Endothelial cell of umbilical vein (primary cell): ENCODE measurements at regions not wholly inside any gene's neighbourhood (a gene's known extent, or its start where the extent isn't known, plus 50 kb on each side); places are given as distances from the start of the nearest gene placed in this dataset.

Experiments used
- BruUV-seq: library from RNA; stranded (reverse); fragments of 400-500 nt; replicated peaks from 2 replicates; lab custom pipeline; 2021; lab: Mats Ljungman, UMichigan
- CTCF ChIA-PET: fragments of 300-600, 350-600 bp; sonication (Branson Sonifier 250); formaldehyde crosslinking; loops from one replicate; lab custom pipeline; 2021; ENCODE audit warnings: antibody characterized with exemption, inconsistent platforms; lab: Charles Lee
- POLR2A ChIA-PET: fragments of 300-600, 350-600 bp; sonication (Branson Sonifier 250); formaldehyde crosslinking; loops from one replicate; lab custom pipeline; 2021; ENCODE audit warnings: antibody characterized with exemption, inconsistent platforms; lab: Charles Lee
- DNase-seq: peaks from one replicate; pipeline ENCODE4 v3.0.0-alpha.2; 2011; ENCODE audit warnings: low read depth, low spot score
- FAIRE-seq: peaks from 2 replicates; lab custom pipeline; 2011; peaks lifted over from hg19 to GRCh38; lab: Jason Lieb, UNC
- H2AFZ ChIP-seq: 2 replicates; pipeline ENCODE4 v1.6.0; 2012; ENCODE audit warnings: low read depth, low read length, control low read depth, inconsistent platforms
- H3K27ac ChIP-seq: 2 replicates; pipeline ENCODE4 v1.5.1; 2011; ENCODE audit warnings: low read depth, mild to moderate bottlenecking, control low read depth, low read length, moderate library complexity; ENCODE audit not compliant: insufficient read depth
- H3K27me3 ChIP-seq, 2 experiments: 2 replicates each; pipeline versions ENCODE4 v1.6.0 to v1.6.1; 2011; ENCODE audit warnings: low read length in 2 of 2, mixed read lengths in 1 of 2; ENCODE audit not compliant: control insufficient read depth in 2 of 2, insufficient read depth in 2 of 2
- H3K36me3 ChIP-seq, 2 experiments: 2 replicates in 1 of 2; 3 replicates in 1 of 2; pipeline ENCODE4 v1.5.1; 2011; ENCODE audit warnings: low read length in 2 of 2, mild to moderate bottlenecking in 1 of 2, moderate library complexity in 1 of 2; ENCODE audit not compliant: control insufficient read depth in 2 of 2, insufficient read depth in 2 of 2; ENCODE audit errors: extremely low read depth in 1 of 2
- H3K4me1 ChIP-seq: 3 replicates; pipeline ENCODE4 v1.5.1; 2011; ENCODE audit warnings: mild to moderate bottlenecking, low read length; ENCODE audit not compliant: control insufficient read depth, insufficient read depth; ENCODE audit errors: extremely low read depth
- H3K4me2 ChIP-seq: 2 replicates; pipeline ENCODE4 v1.6.1; 2011; ENCODE audit warnings: low read length, control low read depth, mixed read lengths; ENCODE audit not compliant: insufficient read depth
- H3K4me3 ChIP-seq, 3 experiments: fragments of 200-600 bp in 1 of 3; sonication (generic), shearing (Covaris generic) in 1 of 3; replicated peaks in 1 of 3; 2 replicates each; pipeline ENCODE4 v1.5.1; 2011 to 2016; ENCODE audit warnings: control low read depth in 3 of 3, low read length in 3 of 3, mild to moderate bottlenecking in 2 of 3, inconsistent platforms in 1 of 3, low read depth in 1 of 3, moderate library complexity in 1 of 3; ENCODE audit not compliant: insufficient read depth in 1 of 3
- H3K79me2 ChIP-seq: 2 replicates; pipeline ENCODE4 v1.6.0; 2012; ENCODE audit warnings: low read length, inconsistent platforms; ENCODE audit not compliant: control insufficient read depth, insufficient read depth
- H3K9ac ChIP-seq: replicated peaks from 2 replicates; pipeline ENCODE3; 2011; ENCODE audit warnings: low read length, control low read depth; ENCODE audit not compliant: insufficient read depth; ENCODE audit errors: extremely low read depth
- H3K9me1 ChIP-seq: replicated peaks from 3 replicates; pipeline ENCODE4 v1.6.0; 2011; ENCODE audit warnings: mild to moderate bottlenecking, low read length; ENCODE audit not compliant: control insufficient read depth, insufficient read depth; ENCODE audit errors: extremely low read depth
- H3K9me3 ChIP-seq: replicated peaks from 2 replicates; pipeline ENCODE4 v1.5.1; 2012; ENCODE audit warnings: low read length, inconsistent platforms; ENCODE audit not compliant: control insufficient read depth, insufficient read depth
- H4K20me1 ChIP-seq: replicated peaks from 2 replicates; pipeline ENCODE3; 2011; ENCODE audit warnings: mild to moderate bottlenecking, low read length; ENCODE audit not compliant: control insufficient read depth, insufficient read depth; ENCODE audit errors: extremely low read depth
- CTCF ChIP-seq, 2 donors: IDR thresholded peaks; 1 replicate in 1 of 2; 2 replicates in 1 of 2; pipeline ENCODE4 v1.5.1; 2011; ENCODE audit warnings: low read length in 2 of 2, mild to moderate bottlenecking in 2 of 2, moderate library complexity in 2 of 2, control low read depth in 1 of 2, inconsistent platforms in 1 of 2, low read depth in 1 of 2; ENCODE audit not compliant: insufficient read depth in 1 of 2; ENCODE audit errors: extremely low read depth in 1 of 2
- FOS ChIP-seq: IDR thresholded peaks from 2 replicates; pipeline ENCODE4 v1.6.1; 2011; ENCODE audit warnings: mild to moderate bottlenecking, low read length, moderate library complexity, borderline replicate concordance; ENCODE audit not compliant: insufficient read depth
- MYC ChIP-seq: IDR thresholded peaks from one replicate; pipeline ENCODE4 v1.6.1; 2011; ENCODE audit warnings: mild to moderate bottlenecking, low read depth, low read length
- dilution Hi-C: fragments of 300-500 bp; cut with MboI; formaldehyde crosslinking; loops from one replicate; pipeline ENCODE4 v1.15.0; 2019; ENCODE audit warnings: low sequenced_read_pairs; ENCODE audit not compliant: extremely low pct_ligation_motif_present
- intact Hi-C: fragments of 100-400 bp; cut with micrococcal nuclease; formaldehyde crosslinking; loops from one replicate; pipeline ENCODE4 v1.10.0; 2022

DNA sequence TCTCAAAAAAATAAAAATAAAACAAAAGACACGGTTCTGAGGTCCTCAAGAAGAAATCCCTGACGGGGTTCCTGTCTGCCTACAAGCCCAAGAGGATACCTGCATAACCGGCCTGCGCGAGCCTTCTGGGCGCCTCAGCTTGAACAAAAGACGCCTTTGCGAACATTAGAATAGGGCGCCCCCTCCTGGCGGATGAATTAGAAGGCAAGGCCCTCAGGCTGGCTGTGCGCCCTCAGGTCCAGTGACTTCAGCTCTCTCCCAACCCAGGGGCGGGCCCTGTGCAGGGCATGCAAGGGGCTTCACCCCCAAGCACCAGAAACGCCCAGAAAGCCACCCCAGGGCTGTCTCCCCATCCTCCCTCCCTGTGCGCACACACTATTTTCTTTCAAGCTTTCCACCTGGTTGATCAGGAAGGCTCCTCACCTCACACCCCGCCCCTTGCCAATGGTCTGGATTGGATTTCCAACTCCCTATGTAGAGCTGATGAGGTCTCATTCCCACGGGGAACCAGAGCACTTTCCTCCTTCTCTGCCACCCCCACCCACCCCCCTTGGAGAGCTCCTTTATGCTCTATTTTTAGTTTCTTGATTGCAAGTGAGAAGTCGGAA, 273.3 kb downstream of the BUD13 start:
- no TSS peak for BruUV-seq
- H3K9me3 ChIP-seq: no peaks in the 10 kb centered on the region
- TF ChIP-seq FOS (no peak), CTCF (IDR thresholded peaks at IDR 0.05; ENCODE audit: extremely low read depth in 1 of 2, insufficient read depth in 1 of 2, low read depth in 1 of 2, low read length in 2 of 2) (peak; percentile 64 to 84)
- H2AFZ ChIP-seq: no peak overlapping the region
- H3K27ac ChIP-seq: no peak overlapping the region
- H3K36me3 ChIP-seq: no peaks in the 10 kb centered on the region
- dilution Hi-C loops: no loop called here
- H3K4me3 ChIP-seq: no peak overlapping the region
- FAIRE-seq: peak; percentile 81
- no peaks in the 10 kb centered on the region for H4K20me1 ChIP-seq
- no peaks in the 10 kb centered on the region for H3K9me1 ChIP-seq
- ChIA-PET CTCF (interaction anchor here (0.6 to 7.0 kb wide), 54 partner anchors 8 to 1761 kb away, joined by 3 to 169 read pairs (median 5); no protein-coding TSS in a partner anchor), POLR2A (interaction anchor here (0.5 kb wide), 1 partner anchor 105 kb away, joined by 5 read pairs; no protein-coding TSS in a partner anchor)
- intact Hi-C loops: loop anchor here (1.0 to 5.0 kb wide), 6 partner anchors 28 to 283 kb away; no protein-coding TSS in a partner anchor
- no peaks in the 10 kb centered on the region for H3K79me2 ChIP-seq
- H3K27me3 ChIP-seq: peaks cover 15 to 18% of the 10 kb centered on the region in 2 experiments
- peak; percentile 73 for DNase-seq
- no peak overlapping the region for H3K4me2 ChIP-seq
- no peaks in the 10 kb centered on the region for H3K4me1 ChIP-seq
- no peak overlapping the region for H3K9ac ChIP-seq

DNA sequence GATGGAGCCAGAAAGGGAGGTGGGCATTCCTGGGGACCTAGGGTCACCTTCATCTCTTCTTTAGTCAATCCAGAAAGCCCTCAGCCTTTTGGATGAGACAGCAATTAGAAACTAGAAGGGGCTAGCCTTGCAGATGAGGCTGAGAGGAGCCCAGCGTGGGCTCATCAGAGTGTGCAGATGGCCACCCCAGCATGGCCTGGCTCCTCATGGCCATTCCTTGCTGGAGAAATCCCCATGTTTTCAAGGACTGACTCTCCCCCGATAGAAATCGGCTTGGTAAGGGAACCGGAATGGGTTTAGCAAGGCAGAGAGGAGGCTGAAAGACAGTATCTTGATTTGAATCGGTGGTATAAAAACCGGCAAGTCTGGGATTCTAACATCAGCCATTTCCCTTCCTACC, 274.6 kb downstream of the BUD13 start:
- BruUV-seq: no TSS peak
- no peaks in the 10 kb centered on the region for H3K4me1 ChIP-seq
- no peak overlapping the region for H3K4me2 ChIP-seq
- no peak overlapping the region for H3K4me3 ChIP-seq
- DNase-seq (no peak), FAIRE-seq (no peak)
- H3K36me3 ChIP-seq: no peaks in the 10 kb centered on the region
- peaks cover 15 to 18% of the 10 kb centered on the region in 2 experiments for H3K27me3 ChIP-seq
- TF ChIP-seq CTCF (IDR thresholded peaks at IDR 0.05; ENCODE audit: extremely low read depth in 1 of 2, insufficient read depth in 1 of 2, low read depth in 1 of 2, low read length in 2 of 2) (no peak), MYC (no peak)
- ChIA-PET CTCF (interaction anchor here (1.8 to 7.0 kb wide), 5 partner anchors 15 to 139 kb away, joined by 8 to 169 read pairs (median 27); no protein-coding TSS in a partner anchor), POLR2A (no interaction called here)
- H3K79me2 ChIP-seq: no peaks in the 10 kb centered on the region
- H3K27ac ChIP-seq: no peak overlapping the region
- no peaks in the 10 kb centered on the region for H3K9me3 ChIP-seq
- H3K9me1 ChIP-seq: no peaks in the 10 kb centered on the region
- dilution Hi-C loops (no loop called here), intact Hi-C loops (loop anchor here (2.0 to 5.0 kb wide), 3 partner anchors 194 to 281 kb away; no protein-coding TSS in a partner anchor)
- H2AFZ ChIP-seq: no peak overlapping the region
- H4K20me1 ChIP-seq: no peaks in the 10 kb centered on the region
- H3K9ac ChIP-seq: no peak overlapping the region
